Neuronal stem cell (in vitro differentiated cells): ENCODE measurements at regions not wholly inside any gene's neighbourhood (a gene's known extent, or its start where the extent isn't known, plus 50 kb on each side); places are given as distances from the start of the nearest gene placed in this dataset.

Experiments
- DNase-seq: peaks from one replicate; pipeline ENCODE4 v3.0.0-alpha.2; 2013; ENCODE audit warnings: low spot score
- H2AFZ ChIP-seq: one replicate; pipeline ENCODE4 v1.6.1; 2013; ENCODE audit warnings: mild to moderate bottlenecking, low read length, inconsistent platforms
- H2AK5ac ChIP-seq: 2 replicates; pipeline ENCODE4 v1.6.1; 2013; ENCODE audit warnings: low read depth, mild to moderate bottlenecking, inconsistent platforms, low read length, moderate library complexity, mixed read lengths
- H2BK120ac ChIP-seq: 2 replicates; pipeline ENCODE4 v1.6.1; 2013; ENCODE audit warnings: low read depth, mild to moderate bottlenecking, inconsistent platforms, low read length, moderate library complexity, mixed read lengths
- H2BK12ac ChIP-seq: one replicate; pipeline ENCODE4 v1.6.1; 2013; ENCODE audit warnings: low read length, inconsistent platforms
- H2BK15ac ChIP-seq: 2 replicates; pipeline ENCODE4 v1.6.1; 2013; ENCODE audit warnings: mild to moderate bottlenecking, low read length, inconsistent platforms, mixed read lengths
- H2BK5ac ChIP-seq: one replicate; pipeline ENCODE4 v1.6.1; 2013; ENCODE audit warnings: inconsistent platforms, mild to moderate bottlenecking, low read length, moderate library complexity
- H3K14ac ChIP-seq: one replicate; pipeline ENCODE4 v1.6.1; 2013; ENCODE audit warnings: low read length, inconsistent platforms
- H3K18ac ChIP-seq: 2 replicates; pipeline ENCODE4 v1.6.1; 2013; ENCODE audit warnings: low read length, inconsistent platforms
- H3K23ac ChIP-seq: 2 replicates; pipeline ENCODE4 v1.6.1; 2013; ENCODE audit warnings: low read depth, mild to moderate bottlenecking, mixed read lengths, low read length, inconsistent platforms; ENCODE audit not compliant: poor library complexity
- H3K27ac ChIP-seq: replicated peaks from 3 replicates; pipeline ENCODE4 v1.5.1; 2013; ENCODE audit warnings: low read length, inconsistent platforms
- H3K27me3 ChIP-seq, 3 experiments: 2 replicates each; pipeline ENCODE4 v1.6.1; 2013; ENCODE audit warnings: low read length in 3 of 3, mild to moderate bottlenecking in 2 of 3, inconsistent platforms in 1 of 3, low read depth in 1 of 3, mixed read lengths in 1 of 3, moderate library complexity in 1 of 3; ENCODE audit not compliant: control insufficient read depth in 3 of 3, insufficient read depth in 3 of 3
- H3K36me3 ChIP-seq, 2 donors: replicated peaks in 1 of 2; 2 replicates each; pipeline ENCODE4 v1.6.1; 2013; ENCODE audit warnings: low read length in 2 of 2; ENCODE audit not compliant: control insufficient read depth in 2 of 2, insufficient read depth in 2 of 2
- H3K4ac ChIP-seq: 2 replicates; pipeline ENCODE4 v1.6.1; 2013; ENCODE audit warnings: inconsistent platforms, mild to moderate bottlenecking, low read length, moderate library complexity
- H3K4me1 ChIP-seq, 2 donors: 1 replicate in 1 of 2; 2 replicates in 1 of 2; pipeline ENCODE4 v1.6.1; 2013; ENCODE audit warnings: low read length in 2 of 2, low read depth in 1 of 2; ENCODE audit not compliant: control insufficient read depth in 2 of 2, insufficient read depth in 1 of 2
- H3K4me2 ChIP-seq: one replicate; pipeline ENCODE4 v1.6.1; 2013; ENCODE audit warnings: mild to moderate bottlenecking, low read length, inconsistent platforms; ENCODE audit not compliant: insufficient read depth, poor library complexity, severe bottlenecking
- H3K4me3 ChIP-seq, 2 donors: 2 replicates each; pipeline ENCODE4 v1.5.1; 2013; ENCODE audit warnings: low read length in 2 of 2, mild to moderate bottlenecking in 2 of 2, inconsistent platforms in 1 of 2, moderate library complexity in 1 of 2
- H3K79me1 ChIP-seq: one replicate; pipeline ENCODE4 v1.6.1; 2013; ENCODE audit warnings: low read depth, mild to moderate bottlenecking, inconsistent platforms, low read length, moderate library complexity
- H3K9ac ChIP-seq: one replicate; pipeline ENCODE4 v1.6.1; 2013; ENCODE audit warnings: mild to moderate bottlenecking, low read depth, low read length, inconsistent platforms; ENCODE audit not compliant: poor library complexity
- H3K9me3 ChIP-seq, 2 donors: replicated peaks in 1 of 2; 2 replicates each; pipeline versions ENCODE3 to v1.6.1; 2013; ENCODE audit warnings: low read length in 2 of 2, mild to moderate bottlenecking in 2 of 2, inconsistent platforms in 1 of 2, low read depth in 1 of 2, mixed read lengths in 1 of 2, moderate library complexity in 1 of 2; ENCODE audit not compliant: control insufficient read depth in 2 of 2, insufficient read depth in 1 of 2
- H4K8ac ChIP-seq: one replicate; pipeline ENCODE4 v1.6.1; 2013; ENCODE audit warnings: low read depth, mild to moderate bottlenecking, inconsistent platforms, low read length, moderate library complexity
- H4K91ac ChIP-seq: one replicate; pipeline ENCODE4 v1.6.1; 2013; ENCODE audit warnings: low read length, low read depth, mild to moderate bottlenecking, inconsistent platforms; ENCODE audit not compliant: poor library complexity
- WGBS, 2 donors: extraction: QIAGEN DNeasy Blood & Tissue Kit; methylation state at CpG; one replicate each; pipeline ENCODE4 v1.1.7; 2013; ENCODE audit warnings: missing lambda C conversion rate in 2 of 2, mixed read lengths in 1 of 2; ENCODE audit not compliant: insufficient read length in 2 of 2, insufficient replicate concordance in 1 of 2; ENCODE audit errors: extremely low coverage in 2 of 2; 5-methylcytosine and 5-hydroxymethylcytosine counted together

- Histone ChIP-seq H3K79me1 (no peaks in the 10 kb centered on the region), H2AK5ac (no peak overlapping the region), H3K4ac (no peak overlapping the region), H3K9ac (no peak overlapping the region), H3K36me3 (no peaks in the 10 kb centered on the region), H2BK5ac (no peak overlapping the region), H3K4me1 (peaks cover 0 to 21% of the 10 kb centered on the region in 2 donors), H2BK12ac (no peak overlapping the region), H3K9me3 (no peaks in the 10 kb centered on the region), H4K8ac (no peak overlapping the region), H3K23ac (no peak overlapping the region), H3K14ac (no peak overlapping the region), H2BK120ac (no peak overlapping the region), H3K4me3 (no peak overlapping the region), H3K27me3 (no peaks in the 10 kb centered on the region), H2BK15ac (no peak overlapping the region), H3K4me2 (no peak overlapping the region), H3K18ac (no peak overlapping the region), H4K91ac (no peak overlapping the region), H3K27ac (no peak overlapping the region), H2AFZ (no peak overlapping the region)
- WGBS, 2 donors, result no CpG with 5 or more reads among the region's 1 CpG
- DNase-seq, result no peak
Measured at GRCh38 chr1:209062863-209063262, 520.7 kb upstream of the CAMK1G start.

DNA sequence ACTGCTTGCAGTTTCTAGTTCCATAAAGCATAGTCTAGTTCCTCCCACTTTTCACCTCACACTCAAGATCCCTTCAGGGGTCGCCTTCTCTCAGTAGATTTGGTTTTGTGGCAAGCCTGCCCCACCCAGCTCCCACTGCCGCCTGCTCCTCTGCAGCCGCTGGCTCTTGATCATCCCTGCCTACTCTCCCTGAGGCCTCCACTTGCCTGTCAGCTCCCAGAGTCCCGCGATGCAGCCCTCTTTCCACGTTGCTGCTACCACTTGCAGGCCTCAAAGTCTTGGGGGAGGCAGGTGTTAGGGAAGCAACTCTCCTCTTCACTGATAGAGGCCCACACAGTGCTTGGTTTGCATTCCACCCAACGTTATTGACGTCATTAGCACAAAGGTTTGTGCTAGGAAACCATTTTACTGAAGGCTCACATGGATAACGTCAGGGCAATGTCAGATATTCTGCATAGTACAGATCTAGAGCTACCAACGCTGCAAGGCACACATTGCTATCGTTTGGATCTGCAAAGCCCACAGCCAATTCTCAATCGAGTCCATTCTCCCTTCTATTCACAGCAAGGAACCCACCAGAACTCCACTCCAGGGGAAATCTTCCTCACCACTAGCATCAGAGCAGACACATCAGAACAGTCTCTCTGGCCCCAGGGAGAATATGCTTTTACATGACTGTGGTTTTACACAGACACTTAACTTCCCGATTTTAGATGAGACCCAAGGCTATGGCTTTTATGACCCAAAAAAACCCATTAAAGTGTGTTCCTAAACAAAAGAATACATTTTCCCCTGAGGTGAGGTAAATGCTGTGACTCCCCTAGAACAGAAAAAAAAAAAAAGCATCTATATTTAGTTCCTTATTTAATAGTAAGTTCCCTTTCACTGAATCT, 519.5 kb upstream of the CAMK1G start:
- H4K91ac ChIP-seq, result no peak overlapping the region
- no peak overlapping the region for H2AK5ac ChIP-seq
- H2BK120ac ChIP-seq, result no peak overlapping the region
- no peak for DNase-seq
- no peaks in the 10 kb centered on the region for H3K27me3 ChIP-seq
- no peak overlapping the region for H3K4me3 ChIP-seq
- no peak overlapping the region for H3K4me2 ChIP-seq
- no peak overlapping the region for H2BK12ac ChIP-seq
- no peaks in the 10 kb centered on the region for H3K9me3 ChIP-seq
- H3K27ac ChIP-seq, result no peak overlapping the region
- H2BK5ac ChIP-seq, result no peak overlapping the region
- H2AFZ ChIP-seq, result no peak overlapping the region
- no peak overlapping the region for H4K8ac ChIP-seq
- no peaks in the 10 kb centered on the region for H3K36me3 ChIP-seq
- H3K9ac ChIP-seq, result no peak overlapping the region
- H2BK15ac ChIP-seq, result no peak overlapping the region
- no peak overlapping the region for H3K4ac ChIP-seq
- no peaks in the 10 kb centered on the region for H3K79me1 ChIP-seq
- no peak overlapping the region for H3K14ac ChIP-seq
- H3K23ac ChIP-seq, result no peak overlapping the region
- peaks cover 0 to 21% of the 10 kb centered on the region in 2 donors for H3K4me1 ChIP-seq
- WGBS, 2 donors, result no CpG with 5 or more reads among the region's 13 CpGs
- H3K18ac ChIP-seq, result no peak overlapping the region

GRCh38 chr1:209064850-209065706, 518.4 kb upstream of the CAMK1G start:
- no peak overlapping the region for H4K91ac ChIP-seq
- no peaks in the 10 kb centered on the region for H3K79me1 ChIP-seq
- no peak overlapping the region for H3K23ac ChIP-seq
- H3K9me3 ChIP-seq, result no peaks in the 10 kb centered on the region
- H2BK15ac ChIP-seq, result no peak overlapping the region
- H3K14ac ChIP-seq, result no peak overlapping the region
- H3K4me3 ChIP-seq, result no peak overlapping the region
- H2AK5ac ChIP-seq, result no peak overlapping the region
- no peak overlapping the region for H2BK5ac ChIP-seq
- no peak overlapping the region for H3K4me2 ChIP-seq
- no peak overlapping the region for H3K9ac ChIP-seq
- no peaks in the 10 kb centered on the region for H3K36me3 ChIP-seq
- no CpG with 5 or more reads among the region's 11 CpGs for WGBS, 2 donors
- H2BK12ac ChIP-seq, result no peak overlapping the region
- H3K27ac ChIP-seq, result no peak overlapping the region
- no peak overlapping the region for H2BK120ac ChIP-seq
- no peak for DNase-seq
- no peak overlapping the region for H4K8ac ChIP-seq
- no peaks in the 10 kb centered on the region for H3K27me3 ChIP-seq
- no peak overlapping the region for H3K4ac ChIP-seq
- H3K18ac ChIP-seq, result no peak overlapping the region
- no peak overlapping the region for H2AFZ ChIP-seq
- H3K4me1 ChIP-seq, result peaks cover 0 to 17% of the 10 kb centered on the region in 2 donors

GRCh38 chr1:209072481-209072880, 511.0 kb upstream of the CAMK1G start:
- Histone ChIP-seq H3K4me2 (no peak overlapping the region), H3K4ac (no peak overlapping the region), H2BK15ac (no peak overlapping the region), H4K8ac (no peak overlapping the region), H3K27ac (no peak overlapping the region), H2AFZ (no peak overlapping the region), H3K27me3 (no peaks in the 10 kb centered on the region), H4K91ac (no peak overlapping the region), H2BK12ac (no peak overlapping the region), H3K4me1 (no peaks in the 10 kb centered on the region), H3K14ac (no peak overlapping the region), H3K18ac (peak overlapping the region; percentile 77), H3K79me1 (no peaks in the 10 kb centered on the region), H3K36me3 (no peaks in the 10 kb centered on the region), H3K23ac (no peak overlapping the region), H2AK5ac (no peak overlapping the region), H3K9me3 (no peaks in the 10 kb centered on the region), H3K4me3 (no peak overlapping the region), H3K9ac (no peak overlapping the region), H2BK120ac (no peak overlapping the region), H2BK5ac (no peak overlapping the region)
- no peak for DNase-seq
